GM12891 (cell line): ENCODE measurements at regions not wholly inside any gene's neighbourhood (a gene's known extent, or its start where the extent isn't known, plus 50 kb on each side); places are given as distances from the start of the nearest gene placed in this dataset.
"Not testable (repeated sequence)": the region's sequence is repeated elsewhere in the genome, so short reads cannot be mapped to it uniquely, and the experiment has no call there.

Source experiments
- DNase-seq: peaks from one replicate; pipeline ENCODE4 v3.0.0; 2011; ENCODE audit warnings: low spot score; ENCODE audit not compliant: insufficient read length
- FAIRE-seq: peaks from 2 replicates; lab custom pipeline; 2011; peaks lifted over from hg19 to GRCh38; lab: Jason Lieb, UNC
- PAX5 ChIP-seq: IDR thresholded peaks from 2 replicates; pipeline ENCODE4 v1.6.1; 2011; ENCODE audit warnings: low read length, moderate library complexity, mild to moderate bottlenecking; ENCODE audit not compliant: insufficient read depth, severe bottlenecking
- POLR2A ChIP-seq: IDR thresholded peaks from 2 replicates; pipeline ENCODE4 v1.6.1; 2011; ENCODE audit warnings: low read depth, low read length, control low read depth
- POLR2AphosphoS5 ChIP-seq: IDR thresholded peaks from 2 replicates; pipeline ENCODE4 v1.6.1; 2011; ENCODE audit warnings: low read depth, low read length, control low read depth
- POU2F2 ChIP-seq: IDR thresholded peaks from 2 replicates; pipeline ENCODE4 v1.6.1; 2011; ENCODE audit warnings: low read depth, mild to moderate bottlenecking, control low read depth, low read length, moderate library complexity
- SPI1 ChIP-seq: IDR thresholded peaks from 2 replicates; pipeline ENCODE4 v1.6.1; 2011; ENCODE audit warnings: low read depth, low read length, control low read depth
- TAF1 ChIP-seq: IDR thresholded peaks from 2 replicates; pipeline ENCODE4 v1.6.1; 2011; ENCODE audit warnings: low read depth, low read length, control low read depth

- TF ChIP-seq TAF1 (no peak), POU2F2 (no peak), PAX5 (no peak), SPI1 (no peak), POLR2A (no peak), POLR2AphosphoS5 (no peak)
- FAIRE-seq (no peak), DNase-seq (no peak)
Observed at GRCh38 chr4:33711826-33712225, 2532.5 kb downstream of the ARAP2 start.

GRCh38 chr4:33714971-33715370 lies 2529.3 kb downstream of the ARAP2 start:
- no peak for TF ChIP-seq POLR2AphosphoS5
- FAIRE-seq (no peak), DNase-seq (no peak)

GRCh38 chr4:33715841-33716395 lies 2528.4 kb downstream of the ARAP2 start:
- no peak for DNase-seq
- no peak for TF ChIP-seq POLR2AphosphoS5
- no peak for TF ChIP-seq POU2F2
- no peak for TF ChIP-seq TAF1
- no peak for TF ChIP-seq POLR2A
- no peak for TF ChIP-seq PAX5
- TF ChIP-seq SPI1, result no peak
- FAIRE-seq, result no peak

GRCh38 chr4:33722254-33722653 lies 2522.1 kb downstream of the ARAP2 start:
- TF ChIP-seq TAF1 (no peak), POU2F2 (no peak), POLR2A (no peak), SPI1 (no peak)
- DNase-seq, result no peak
- FAIRE-seq, result no peak

GRCh38 chr4:33722800-33723516 lies 2521.4 kb downstream of the ARAP2 start:
- FAIRE-seq, result no peak
- TF ChIP-seq SPI1 (no peak), PAX5 (no peak), POLR2A (no peak), POU2F2 (no peak), POLR2AphosphoS5 (no peak), TAF1 (no peak)
- no peak for DNase-seq

GRCh38 chr4:33724685-33725084 lies 2519.6 kb downstream of the ARAP2 start:
- no peak for TF ChIP-seq POLR2A
- TF ChIP-seq POLR2AphosphoS5, result no peak
- no peak for TF ChIP-seq PAX5
- TF ChIP-seq TAF1, result no peak
- no peak for TF ChIP-seq POU2F2
- no peak for TF ChIP-seq SPI1
- DNase-seq (no peak), FAIRE-seq (no peak)

GRCh38 chr4:33725861-33726260 lies 2518.5 kb downstream of the ARAP2 start:
- TF ChIP-seq POLR2A (no peak), TAF1 (no peak), PAX5 (no peak)
- FAIRE-seq (no peak), DNase-seq (no peak)

- DNase-seq (no peak), FAIRE-seq (no peak)
Observed at GRCh38 chr4:33737726-33738125, 2506.6 kb downstream of the ARAP2 start.

GRCh38 chr4:33739884-33740632 lies 2504.3 kb downstream of the ARAP2 start:
- TF ChIP-seq POU2F2 (no peak), SPI1 (no peak), PAX5 (no peak)
- DNase-seq, result no peak
- no peak for FAIRE-seq

More at GRCh38 chr4:33737726-33738125, 2506.6 kb downstream of the ARAP2 start:
- TF ChIP-seq SPI1, result no peak
- no peak for TF ChIP-seq POLR2AphosphoS5
- no peak for TF ChIP-seq POLR2A
- no peak for TF ChIP-seq POU2F2
- no peak for TF ChIP-seq PAX5
- TF ChIP-seq TAF1, result no peak

- FAIRE-seq, DNase-seq: not testable (repeated sequence)
Observed at GRCh38 chr4:33740871-33741270, 2503.4 kb downstream of the ARAP2 start.

GRCh38 chr4:33746979-33747378 lies 2497.3 kb downstream of the ARAP2 start:
- no peak for TF ChIP-seq POLR2AphosphoS5
- TF ChIP-seq TAF1, result no peak
- no peak for TF ChIP-seq POLR2A
- TF ChIP-seq PAX5, result no peak
- no peak for TF ChIP-seq POU2F2
- TF ChIP-seq SPI1, result no peak

More at GRCh38 chr4:33746979-33747378, 2497.3 kb downstream of the ARAP2 start:
- DNase-seq, result no peak
- no peak for FAIRE-seq
